ENCODE measurements at regions not wholly inside any gene's neighbourhood (a gene's known extent, or its start where the extent isn't known, plus 50 kb on each side); places are given as distances from the start of the nearest gene placed in this dataset.

DNA sequence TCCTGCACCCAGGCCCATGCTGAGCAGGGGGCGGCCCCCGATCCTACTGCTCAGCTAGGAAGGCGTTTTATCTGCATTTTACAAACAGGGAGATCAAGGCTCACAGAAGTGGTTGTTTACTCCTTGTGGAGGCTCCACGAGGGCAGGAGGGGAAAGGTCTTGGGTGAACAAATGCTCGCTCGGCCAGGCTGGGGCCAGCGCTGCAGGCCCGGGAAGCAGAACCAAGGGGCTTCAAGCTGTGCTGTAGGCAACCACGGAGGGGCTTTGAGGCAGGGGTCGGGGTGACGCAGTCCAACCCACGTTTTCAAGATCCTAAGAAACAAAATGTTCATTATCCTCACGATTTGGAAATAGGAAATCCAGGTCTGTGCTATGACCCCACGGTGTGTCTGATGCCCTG lies 125.8 kb downstream of the HMX1 start:
- TF ChIP-seq, protein P1, sequence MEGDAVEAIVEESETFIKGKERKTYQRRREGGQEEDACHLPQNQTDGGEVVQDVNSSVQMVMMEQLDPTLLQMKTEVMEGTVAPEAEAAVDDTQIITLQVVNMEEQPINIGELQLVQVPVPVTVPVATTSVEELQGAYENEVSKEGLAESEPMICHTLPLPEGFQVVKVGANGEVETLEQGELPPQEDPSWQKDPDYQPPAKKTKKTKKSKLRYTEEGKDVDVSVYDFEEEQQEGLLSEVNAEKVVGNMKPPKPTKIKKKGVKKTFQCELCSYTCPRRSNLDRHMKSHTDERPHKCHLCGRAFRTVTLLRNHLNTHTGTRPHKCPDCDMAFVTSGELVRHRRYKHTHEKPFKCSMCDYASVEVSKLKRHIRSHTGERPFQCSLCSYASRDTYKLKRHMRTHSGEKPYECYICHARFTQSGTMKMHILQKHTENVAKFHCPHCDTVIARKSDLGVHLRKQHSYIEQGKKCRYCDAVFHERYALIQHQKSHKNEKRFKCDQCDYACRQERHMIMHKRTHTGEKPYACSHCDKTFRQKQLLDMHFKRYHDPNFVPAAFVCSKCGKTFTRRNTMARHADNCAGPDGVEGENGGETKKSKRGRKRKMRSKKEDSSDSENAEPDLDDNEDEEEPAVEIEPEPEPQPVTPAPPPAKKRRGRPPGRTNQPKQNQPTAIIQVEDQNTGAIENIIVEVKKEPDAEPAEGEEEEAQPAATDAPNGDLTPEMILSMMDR (IDR thresholded peaks at IDR 0.05): no peak
- TF ChIP-seq EP300 (IDR thresholded peaks at IDR 0.05): no peak

Measured in tibial nerve (tissue), 4 donors.